Hematopoietic multipotent progenitor cell treated with erythropoietin and hydrocortisone succinate and interleukin-3 and kit ligand, for 6 days (in vitro differentiated cells): ENCODE measurements at regions not wholly inside any gene's neighbourhood (a gene's known extent, or its start where the extent isn't known, plus 50 kb on each side); places are given as distances from the start of the nearest gene placed in this dataset.

ENCODE experiments used
- DNase-seq: peaks from one replicate; pipeline ENCODE4 v3.0.0-alpha.2; 2015

DNA sequence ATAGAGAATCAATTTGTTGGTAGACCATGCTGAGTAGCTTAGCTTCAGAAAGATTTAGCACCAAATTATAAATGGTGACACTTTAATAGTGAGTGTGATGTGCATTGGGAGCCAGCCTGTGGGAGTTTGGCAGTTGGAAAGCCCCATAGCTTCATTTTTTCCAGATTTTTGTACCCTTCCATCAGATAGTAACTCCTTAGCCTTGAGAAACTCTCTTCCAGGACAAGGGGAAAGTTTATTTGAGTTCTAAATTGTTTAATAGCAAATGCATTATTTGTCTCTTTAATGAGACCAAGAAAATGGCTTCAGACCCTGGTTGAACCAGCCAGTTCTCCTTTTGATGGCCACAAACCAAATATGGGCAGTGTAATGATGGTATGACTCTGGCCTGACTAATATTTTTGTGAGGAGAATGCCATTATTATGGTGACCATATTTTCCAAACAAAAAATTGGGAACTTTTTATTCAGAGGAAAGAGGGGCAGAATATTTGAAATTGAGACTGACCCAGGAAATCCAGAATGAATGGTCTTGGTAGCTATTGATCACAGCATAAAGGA is 49.8 kb downstream of the PLCE1 start:
- no peak for DNase-seq

DNA sequence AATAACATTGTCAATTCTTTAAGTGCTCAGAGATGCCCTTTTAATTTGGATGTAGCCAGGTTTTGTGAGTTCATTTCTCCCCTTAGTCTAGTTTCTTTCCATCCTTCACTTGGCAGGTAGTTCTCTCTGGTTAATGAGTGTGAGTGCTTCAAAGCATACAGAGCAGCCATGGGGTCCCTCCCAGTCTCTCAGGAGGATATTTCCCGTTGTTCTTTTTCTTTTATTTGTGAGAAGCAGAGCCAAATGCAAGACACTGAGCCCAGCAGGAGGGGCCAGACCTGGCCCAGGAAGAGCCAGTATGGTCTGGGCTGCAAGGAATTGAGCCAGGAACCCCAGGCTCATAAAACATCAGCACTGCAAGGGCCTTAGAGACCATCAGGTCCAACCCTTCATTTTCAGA is 52.4 kb downstream of the PLCE1 start:
- DNase-seq: no peak

DNA sequence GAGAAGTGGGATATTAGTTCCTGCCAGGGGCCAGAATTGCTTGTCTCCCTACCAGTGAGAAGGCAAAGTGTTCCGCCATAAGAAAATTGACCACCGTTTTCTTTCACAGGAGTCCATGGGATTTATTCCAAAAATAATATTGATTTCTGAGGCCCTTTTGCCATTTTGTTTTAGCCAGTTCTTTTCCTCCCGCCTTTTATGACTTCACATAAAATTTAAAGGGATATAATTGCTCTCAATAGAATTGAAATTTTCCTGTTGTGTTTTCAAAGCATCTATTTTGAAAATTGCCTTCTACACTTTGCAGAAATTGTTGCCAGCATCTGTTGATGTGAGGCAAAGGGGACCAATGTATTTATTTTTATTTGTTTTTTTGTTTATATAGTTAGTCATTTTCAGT is 53.6 kb downstream of the PLCE1 start:
- DNase-seq: no peak

DNA sequence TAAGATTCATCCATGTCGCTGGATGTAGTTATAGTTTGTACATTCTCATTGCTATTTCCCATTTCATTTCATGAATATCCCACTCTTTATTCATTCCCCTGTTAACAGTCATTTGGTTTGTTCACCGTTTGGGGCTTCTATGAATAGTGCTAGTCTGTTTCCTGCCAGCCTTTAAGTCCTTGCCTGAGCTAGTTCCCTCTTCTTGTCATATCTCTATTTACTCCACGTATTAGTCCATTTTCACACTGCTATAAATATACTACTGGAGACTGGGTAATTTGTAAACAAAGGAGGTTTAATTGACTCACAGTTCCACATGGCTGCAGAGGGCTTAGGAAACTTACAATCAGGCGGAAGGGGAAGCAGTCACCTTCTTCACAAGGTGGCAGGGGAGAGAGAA is 56.2 kb downstream of the PLCE1 start:
- DNase-seq: no peak

DNA sequence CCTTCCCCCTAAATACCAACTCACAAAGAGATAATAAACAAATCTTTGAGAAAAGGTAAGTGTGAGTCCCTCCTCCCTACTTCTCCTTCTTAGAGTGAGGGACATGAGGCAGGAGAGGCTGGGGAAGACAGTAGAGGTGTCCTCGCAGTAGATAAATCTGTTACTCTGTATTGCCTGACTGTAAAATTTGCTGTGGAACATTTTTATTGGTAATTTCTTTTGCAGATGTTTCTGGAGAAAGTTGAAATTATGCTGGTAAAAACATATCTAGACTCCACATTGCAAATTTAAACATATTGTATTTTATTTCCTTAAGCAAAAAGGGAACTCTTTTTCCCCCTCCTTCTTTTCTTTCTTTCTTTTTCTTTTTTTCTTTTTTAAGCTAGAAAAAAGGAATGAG is 58.5 kb downstream of the PLCE1 start:
- DNase-seq: no peak

DNA sequence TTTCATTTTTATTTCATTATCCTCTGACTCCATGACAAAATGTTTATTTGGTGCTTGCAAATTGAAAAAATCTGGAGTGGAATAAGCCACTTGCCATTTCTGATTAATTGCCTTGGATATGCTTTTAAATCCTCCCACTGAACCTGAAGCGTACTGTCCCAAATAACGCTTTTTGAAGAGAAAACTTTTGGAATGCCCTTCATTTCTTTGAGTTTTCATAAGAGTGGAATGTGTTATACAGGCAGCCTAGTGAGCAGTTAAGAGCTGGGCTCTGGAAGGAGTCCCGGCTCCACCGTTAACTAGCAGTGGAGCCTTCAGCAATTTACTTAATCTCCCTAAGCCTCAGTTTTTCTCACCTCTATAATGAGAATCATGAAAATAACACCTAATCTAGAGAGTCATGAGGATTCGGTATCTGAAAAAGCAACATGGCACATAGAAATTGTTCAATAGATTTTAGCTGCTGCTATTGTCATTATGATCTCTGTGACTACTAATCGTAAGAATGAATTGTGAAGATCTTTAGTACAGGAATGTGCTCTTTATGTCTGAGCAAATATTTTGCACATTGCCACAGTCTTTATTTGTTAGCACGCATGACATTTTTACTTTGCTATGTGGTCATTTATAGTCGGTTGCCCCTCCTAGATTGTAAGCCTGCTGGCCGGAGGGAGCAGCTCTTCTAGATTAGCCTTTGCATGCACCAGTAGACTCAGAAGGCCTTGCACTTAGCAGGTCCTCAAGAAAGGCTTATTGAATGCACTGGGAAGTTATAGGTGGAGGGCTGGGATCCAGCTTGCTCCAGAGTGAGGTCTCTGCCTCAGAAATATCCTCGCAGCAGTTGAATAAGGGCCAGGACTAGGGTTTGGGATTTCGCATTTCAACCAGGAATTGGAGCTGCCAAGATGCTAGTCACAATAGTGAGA is 59.4 kb downstream of the PLCE1 start:
- DNase-seq: no peak

DNA sequence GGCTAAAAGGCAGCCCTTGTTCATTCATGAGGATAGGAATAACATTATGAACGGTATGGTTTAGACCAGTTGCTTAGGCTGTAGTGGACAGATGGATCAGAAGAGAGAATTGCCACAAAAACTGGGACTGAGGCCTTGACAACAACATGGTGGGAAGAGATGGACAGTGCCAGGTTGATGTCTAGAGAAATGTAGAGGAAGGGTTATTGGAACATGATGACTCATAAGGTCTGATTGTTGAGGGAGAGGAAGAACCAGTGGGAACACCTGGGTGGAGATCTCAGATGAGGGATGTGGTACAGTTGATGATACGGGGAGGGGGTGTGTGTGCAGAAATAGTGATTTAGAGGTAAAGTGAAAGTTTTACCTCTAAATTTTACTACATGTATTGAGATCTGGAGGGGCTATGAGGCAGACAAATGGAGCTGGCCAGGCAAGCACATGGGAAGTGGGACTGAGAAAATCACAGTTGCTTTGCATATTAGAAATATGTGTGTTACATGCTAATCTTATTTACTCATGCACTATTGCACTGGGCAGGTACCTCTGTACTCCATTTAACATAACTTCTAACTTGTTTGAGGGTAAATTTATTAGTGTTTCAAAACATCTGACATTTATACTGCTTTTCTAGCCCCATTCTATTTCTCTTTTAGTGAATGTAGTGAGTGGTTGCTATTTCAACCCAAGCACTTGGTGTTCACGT is 65.6 kb downstream of the PLCE1 start:
- DNase-seq: no peak

DNA sequence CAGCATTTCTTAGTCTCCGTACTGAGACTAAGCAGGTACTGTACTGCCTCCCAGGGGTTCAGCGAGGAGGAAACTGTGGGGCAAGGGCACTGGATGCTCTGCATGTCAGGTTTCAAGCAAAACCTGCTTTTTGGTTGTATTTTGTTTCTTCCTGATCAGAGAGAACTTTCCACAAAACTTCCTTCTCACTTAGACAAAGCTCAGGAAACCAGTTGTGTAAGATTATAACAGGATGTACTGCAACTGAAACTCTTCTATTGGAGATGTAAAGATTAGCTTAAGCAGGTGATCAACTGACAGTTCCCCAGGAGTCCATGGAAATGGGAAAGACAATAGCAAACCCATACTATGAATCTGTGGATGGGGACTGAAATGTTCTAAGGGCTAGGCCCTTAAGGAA is 67.3 kb downstream of the PLCE1 start:
- no peak for DNase-seq

DNA sequence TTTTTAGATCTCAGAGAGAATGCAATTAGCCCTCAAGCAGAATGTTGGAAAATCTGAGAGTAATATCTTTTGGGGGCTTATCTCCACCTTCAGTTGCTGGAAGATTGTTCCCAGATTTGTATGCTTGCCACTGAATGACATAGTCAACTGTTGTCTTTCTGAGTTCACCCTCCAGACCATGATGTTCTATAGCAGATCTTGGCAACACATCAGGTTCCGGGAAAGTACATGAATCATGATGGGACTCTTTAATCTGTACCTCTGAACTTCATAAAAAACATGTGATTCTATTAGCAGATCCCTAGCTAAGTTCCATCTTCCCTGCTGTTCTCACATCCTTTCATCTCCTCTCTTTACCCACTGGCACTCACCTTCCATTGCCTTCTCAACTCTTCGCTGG is 68.9 kb downstream of the PLCE1 start:
- DNase-seq: no peak

DNA sequence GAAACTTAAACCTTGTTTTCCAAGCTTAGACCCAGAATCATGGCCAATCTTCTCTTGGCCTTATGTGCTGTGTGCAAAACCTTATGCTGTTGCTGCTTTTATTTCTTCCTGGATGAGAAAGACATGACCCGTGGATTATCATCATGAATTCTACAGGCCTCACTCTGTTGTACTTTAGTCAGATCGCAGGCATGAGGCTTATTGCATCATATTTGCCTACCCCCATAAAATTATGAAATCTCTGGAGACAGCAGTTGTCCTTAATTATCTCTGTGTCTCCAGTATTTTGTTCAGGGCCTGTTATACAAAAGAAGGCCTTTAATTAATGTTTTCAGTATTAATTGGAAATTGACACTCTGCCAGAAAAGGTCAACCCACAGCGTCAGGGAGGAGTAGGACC is 71.6 kb downstream of the PLCE1 start:
- DNase-seq: no peak

DNA sequence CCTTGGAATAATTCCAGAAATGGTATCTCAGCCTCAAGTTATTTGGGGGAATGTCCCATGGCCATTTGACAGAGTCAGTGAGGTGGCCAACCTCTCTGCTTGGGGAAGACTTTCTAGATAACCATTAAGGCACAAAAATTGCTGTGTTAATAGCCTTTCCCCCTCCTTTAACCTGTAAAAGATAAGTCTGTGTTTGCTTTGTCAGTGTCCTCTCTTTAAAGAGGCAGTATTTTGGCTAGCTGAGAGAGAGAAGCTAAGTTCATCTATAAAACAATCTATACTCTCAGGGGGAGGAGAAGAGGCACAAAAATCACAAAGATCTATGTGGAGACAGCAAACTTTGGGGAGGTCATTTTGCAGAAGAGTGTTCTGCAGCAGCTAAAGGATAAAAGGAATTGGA is 72.1 kb downstream of the PLCE1 start:
- DNase-seq: no peak

DNA sequence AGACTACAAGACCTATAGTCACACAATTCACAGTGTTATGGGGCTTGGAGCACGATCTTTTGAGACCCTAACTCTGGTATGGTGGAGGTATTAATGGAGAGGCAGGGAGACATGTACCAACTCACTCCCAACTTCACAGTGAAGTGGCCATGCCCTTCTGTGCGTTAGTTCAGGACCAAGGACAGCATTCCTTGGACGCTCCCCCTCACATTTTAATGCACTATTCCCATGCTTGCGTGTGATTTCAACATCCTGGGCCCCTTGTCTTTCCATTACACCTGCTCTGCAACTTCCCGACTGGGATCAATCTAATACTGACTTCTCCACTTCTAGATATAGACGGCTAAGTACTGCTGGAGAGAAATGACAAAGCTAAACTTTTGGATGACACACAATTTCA is 72.7 kb downstream of the PLCE1 start:
- DNase-seq: peak; percentile 55

DNA sequence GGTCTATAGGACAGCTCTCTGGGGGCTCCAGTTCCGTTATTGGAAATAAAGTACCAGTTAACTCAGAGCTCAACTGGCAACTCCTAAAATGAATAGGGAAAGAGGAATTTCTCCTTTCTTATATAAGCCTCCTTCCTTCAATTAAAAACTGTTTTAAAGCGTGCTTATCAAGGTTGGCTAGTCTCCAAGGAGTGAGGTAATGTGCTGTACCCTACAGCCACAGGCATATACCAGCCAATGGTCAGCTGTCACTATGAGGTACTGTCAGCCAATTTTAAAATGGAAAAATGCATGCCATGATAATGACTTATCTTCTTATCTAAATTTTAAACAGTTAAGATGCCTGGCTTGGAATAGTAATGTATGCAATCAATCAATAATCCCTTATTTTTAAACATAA is 76.2 kb downstream of the PLCE1 start:
- DNase-seq: peak; percentile 3

DNA sequence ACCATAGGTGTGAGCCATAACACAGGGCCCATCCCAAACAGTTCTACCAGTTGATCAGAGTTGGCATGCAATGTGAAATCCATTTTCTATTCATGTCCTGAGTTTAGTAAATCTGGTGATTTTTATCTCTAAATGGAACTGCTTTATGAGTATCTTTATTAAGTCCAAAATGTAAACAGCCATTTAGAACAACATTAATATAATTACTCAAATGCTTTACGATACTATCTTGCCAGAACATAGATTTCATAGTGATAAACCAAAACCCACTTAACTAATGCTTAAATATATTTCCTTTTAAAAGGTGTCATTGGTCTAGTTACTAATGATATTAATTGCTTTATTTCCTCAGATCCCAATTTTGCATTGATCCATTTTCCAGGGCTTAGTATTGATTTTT is 80.7 kb downstream of the PLCE1 start:
- no peak for DNase-seq

DNA sequence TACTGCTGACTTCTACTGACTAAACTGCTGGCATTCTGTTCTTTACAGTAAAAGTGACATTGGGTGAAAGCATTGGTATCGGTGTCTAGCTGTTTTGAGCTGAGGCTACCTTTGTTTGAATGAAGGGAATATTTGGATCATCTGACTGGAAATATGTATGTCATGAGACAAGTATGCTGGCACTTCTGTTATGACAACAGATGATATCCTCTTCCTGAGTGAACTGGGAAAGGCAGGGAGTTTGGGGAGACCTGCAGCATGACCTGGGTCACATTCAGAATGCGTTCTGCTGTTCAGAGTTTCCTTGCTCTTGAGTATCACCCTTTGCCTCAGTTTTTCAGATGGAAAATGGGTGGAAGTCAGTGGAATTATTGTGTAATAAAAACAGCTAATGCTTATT is 81.8 kb downstream of the PLCE1 start:
- DNase-seq: no peak

DNA sequence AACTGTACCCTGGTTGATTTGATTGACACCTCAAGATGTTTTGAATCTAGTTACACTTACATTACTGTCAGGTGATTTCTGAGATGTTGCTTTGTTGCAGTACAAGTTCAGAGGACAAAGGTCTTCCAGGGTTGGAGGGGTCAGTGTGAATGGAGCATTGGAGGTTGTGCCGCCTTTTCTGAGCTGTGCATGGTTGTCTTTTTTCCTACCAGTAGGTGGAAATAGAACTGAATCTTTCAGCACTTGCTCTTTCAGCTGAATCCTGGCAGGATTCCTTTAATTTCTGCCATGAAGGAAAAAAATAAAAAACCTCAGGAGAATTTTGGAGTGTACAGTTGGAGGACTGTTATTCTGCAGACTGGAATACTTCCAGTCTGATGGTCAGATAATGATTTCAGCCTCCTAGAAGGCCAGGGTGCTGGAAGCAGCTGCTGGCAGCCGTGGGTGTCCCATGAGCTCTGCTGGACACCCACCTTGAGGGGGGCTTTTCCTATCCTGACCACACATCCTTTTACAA is 82.7 kb downstream of the PLCE1 start:
- no peak for DNase-seq

DNA sequence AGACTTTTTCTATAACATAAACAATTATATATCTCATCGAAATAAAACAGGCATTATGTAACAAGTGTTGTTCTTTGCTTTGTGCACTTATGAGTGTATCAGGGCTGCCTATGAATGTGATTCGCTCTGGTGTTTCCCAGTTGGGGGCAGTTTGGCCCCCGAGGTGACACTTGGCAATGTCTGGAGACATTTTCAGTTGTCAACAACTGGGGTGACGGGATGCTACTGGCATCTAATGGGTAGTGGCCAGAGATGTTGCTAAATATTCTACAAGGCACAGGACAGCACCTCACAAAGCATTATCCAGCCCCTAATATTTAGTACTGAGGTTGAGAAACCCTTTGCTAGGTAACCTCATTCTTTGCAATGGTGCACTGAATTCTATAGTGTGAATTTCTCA is 83.3 kb downstream of the PLCE1 start:
- no peak for DNase-seq

DNA sequence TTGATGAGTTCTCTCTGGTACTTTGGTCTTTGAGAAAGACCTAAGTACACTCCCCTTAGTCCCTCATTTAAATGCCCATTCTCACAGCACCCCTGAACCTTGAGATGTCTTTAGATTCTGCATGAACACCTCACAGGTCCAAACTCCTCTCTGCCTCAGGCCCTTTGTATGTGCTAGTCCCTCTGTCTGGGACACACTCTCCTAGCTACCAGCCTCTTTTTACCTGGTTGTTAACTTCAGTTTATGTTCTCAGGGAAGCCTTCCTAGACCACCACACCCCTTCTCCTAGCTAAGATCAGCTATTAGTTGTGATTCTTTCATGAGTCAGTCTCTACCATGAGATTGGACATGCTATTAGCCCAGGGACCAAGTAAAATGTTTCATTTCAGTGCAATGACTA is 86.4 kb downstream of the PLCE1 start:
- no peak for DNase-seq

DNA sequence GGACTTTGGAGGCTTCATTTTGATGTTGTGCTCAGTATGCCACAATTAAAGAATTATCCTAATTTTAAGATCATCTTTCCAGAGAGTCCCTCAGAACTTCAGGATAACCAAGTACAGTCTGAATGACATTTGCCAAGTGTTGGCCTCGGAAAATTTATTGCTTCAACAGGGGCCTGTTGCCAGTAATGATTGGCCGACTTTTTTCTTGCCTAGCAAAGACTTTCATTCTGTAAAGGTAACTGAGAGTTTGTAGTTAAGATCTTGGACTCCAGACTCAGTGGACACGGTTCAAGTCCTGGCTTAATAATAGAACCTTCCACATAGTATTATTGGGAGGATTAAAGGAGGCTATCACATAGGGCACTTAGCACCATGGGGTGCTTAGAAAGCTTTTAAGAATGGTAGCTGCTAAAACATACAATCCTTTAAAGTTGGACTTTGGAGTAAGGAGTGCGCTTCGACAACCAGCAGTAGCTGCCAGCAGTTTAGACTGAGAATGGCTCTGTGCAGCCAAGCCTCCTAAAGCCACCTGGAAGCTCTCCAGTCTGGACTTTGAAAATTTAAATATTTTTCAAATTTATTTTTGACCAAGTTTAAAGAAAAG is 90.0 kb downstream of the PLCE1 start:
- DNase-seq: no peak

DNA sequence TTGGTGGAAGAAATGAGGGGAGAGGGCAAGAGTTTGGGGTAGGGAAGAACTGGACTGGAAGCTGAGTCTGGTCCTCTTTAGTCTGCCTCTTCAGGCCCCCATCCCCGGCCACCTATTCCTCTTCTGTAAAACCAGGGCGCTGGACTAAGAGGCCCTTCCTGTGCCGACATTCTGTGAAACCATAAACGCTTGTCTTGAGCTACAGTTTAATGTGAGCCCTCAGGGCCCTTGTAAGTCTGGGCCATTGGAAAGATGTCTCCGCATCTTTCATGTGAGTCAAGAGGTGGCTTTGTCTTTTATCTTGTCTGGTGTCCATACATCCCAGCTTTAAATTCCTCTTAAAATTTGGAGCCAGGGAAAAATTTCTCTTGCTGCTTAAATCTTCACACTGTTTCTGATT is 90.6 kb downstream of the PLCE1 start:
- DNase-seq: no peak

DNA sequence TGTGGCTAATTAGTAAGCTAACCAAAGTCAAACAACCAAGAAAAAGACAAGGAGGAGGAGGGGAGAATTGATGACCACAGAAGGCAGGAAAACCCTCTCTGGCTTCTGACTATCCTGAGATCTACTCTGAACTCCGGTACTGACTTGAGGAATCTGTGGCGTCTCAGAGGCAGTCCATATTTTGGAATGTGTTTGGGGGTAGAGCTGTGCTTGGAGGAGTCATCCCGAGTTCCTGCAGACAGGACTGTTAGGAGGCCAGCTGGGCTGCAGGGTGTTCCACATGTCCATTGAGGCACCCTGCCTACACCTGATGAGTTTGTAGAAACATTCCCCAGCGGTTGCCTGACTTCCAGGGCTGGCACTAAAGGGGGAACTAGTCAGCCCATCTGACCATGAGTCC is 91.6 kb downstream of the PLCE1 start:
- no peak for DNase-seq

DNA sequence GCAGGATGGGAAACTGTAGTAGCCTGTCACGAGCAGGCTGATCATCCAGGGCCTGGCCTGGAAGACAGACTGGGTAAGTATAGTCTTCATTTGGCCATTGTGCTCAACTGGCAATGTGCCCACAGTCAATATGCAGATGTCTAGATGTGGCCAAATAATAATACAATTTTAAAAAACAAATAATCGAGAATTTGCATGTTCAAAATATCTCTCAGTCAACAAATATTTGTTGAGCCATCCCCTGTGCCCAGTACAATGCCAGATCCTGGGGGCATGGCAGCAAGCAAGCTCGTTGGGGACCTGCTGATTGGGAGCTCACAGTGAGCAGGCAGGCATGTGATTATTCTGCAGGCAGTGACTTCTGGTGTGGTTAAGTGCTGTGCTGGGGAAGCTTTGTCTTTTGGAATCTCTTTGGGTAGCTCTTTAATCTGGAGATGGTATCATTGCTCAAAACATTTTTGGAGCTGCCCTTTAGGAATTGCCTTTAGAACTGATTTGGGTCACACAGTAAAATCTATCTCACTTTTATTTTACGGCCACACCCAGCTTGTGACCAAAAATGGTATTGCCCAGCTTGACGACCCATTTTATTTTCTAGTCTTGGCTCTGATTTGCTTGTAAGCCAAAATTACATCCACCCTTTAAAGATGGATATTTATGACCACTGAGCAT is 92.2 kb downstream of the PLCE1 start:
- DNase-seq: no peak

DNA sequence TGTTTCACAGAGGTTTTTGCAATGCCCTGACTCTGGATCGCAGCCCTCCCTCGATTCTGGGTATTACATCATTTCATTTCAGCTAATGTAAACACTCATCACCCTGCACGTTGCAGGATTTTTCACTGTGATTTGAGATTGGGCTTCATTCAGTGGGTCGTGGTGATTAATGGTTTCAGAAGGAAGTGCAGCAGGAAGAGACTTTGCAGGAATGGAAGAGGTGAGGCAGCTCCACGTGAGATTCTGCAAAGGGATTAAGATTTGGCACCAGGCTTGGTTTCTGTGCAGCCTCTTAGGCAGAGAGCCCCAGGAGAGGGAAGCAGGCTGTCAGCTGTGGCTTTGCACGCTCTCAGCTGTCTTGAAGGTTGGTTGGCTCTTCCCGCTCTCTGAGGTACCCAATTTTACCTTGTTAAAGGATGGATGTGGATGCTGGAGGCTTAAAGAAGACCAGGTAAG is 95.2 kb downstream of the PLCE1 start:
- no peak for DNase-seq
